GM18858 (cell line): ENCODE measurements at regions not wholly inside any gene's neighbourhood (a gene's known extent, or its start where the extent isn't known, plus 50 kb on each side); places are given as distances from the start of the nearest gene placed in this dataset.
"Not testable (repeated sequence)": the region's sequence is repeated elsewhere in the genome, so short reads cannot be mapped to it uniquely, and the experiment has no call there.

Experiments used
- ATAC-seq: cut with Tn5 transposase; IDR thresholded peaks from one replicate; pipeline ENCODE4 v1.9.1; 2021; ENCODE audit not compliant: unreplicated experiment

DNA sequence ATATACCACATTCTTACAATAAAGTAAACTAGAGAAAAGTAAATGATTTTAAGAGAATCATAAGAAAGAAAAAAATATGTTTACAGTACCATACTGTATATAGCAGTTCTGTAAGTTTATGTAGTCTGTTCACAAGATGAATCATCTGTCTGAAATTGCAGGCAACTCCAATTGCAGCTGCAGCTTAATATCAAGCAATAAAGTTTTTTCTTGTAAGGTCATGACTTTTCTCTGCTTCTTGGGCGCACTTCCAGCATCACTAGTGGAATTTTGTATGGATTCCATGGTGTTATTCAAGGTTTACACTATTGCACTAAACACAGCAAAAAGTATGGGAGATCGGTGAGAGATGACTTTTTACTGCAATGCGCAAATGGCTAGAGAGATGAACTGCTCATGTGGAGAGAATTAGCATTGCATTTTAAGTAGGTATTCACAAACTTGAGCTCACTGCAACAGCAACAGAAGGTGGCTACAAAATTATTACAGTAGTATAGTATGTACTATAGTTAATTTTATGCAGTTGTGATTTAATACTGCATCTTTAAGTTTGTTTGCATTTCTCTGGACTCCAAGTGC, 445.4 kb upstream of the OR4E1 start:
- no peak for ATAC-seq

- no peak for ATAC-seq
Observed at GRCh38 chr14:22113401-22113800, 439.8 kb upstream of the OR4E1 start.

- no peak for ATAC-seq
Observed at GRCh38 chr14:22112004-22112403, 438.4 kb upstream of the OR4E1 start.

- no peak for ATAC-seq
Observed at GRCh38 chr14:22107753-22108152, 434.1 kb upstream of the OR4E1 start.

GRCh38 chr14:22106700-22107697, 433.4 kb upstream of the OR4E1 start:
- no peak for ATAC-seq

GRCh38 chr14:22105624-22106006, 432.0 kb upstream of the OR4E1 start:
- no peak for ATAC-seq

- ATAC-seq = no peak
Observed at GRCh38 chr14:22105006-22105623, 431.5 kb upstream of the OR4E1 start.

GRCh38 chr14:22100764-22101120, 427.1 kb upstream of the OR4E1 start:
- not testable (repeated sequence) for ATAC-seq

GRCh38 chr14:22099942-22100763, 426.5 kb upstream of the OR4E1 start:
- ATAC-seq = no peak

DNA sequence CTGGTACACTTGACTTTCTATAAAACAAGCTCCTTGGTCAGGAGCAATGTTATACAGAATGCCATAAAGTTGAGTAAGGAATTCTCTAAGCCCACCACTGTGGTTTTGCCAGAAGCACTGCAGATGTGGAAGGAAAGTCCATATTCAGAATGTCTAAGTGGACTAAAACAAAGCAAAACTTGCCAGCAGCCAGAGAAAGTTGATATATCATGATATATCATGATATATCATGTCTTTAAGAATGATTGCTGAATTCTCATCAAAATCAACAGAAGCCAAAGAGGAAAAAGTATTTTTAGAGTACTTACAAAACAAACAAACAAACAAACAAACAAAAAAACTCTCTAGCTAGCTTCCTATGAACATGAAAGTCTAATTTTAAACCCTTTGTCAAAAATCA, 424.8 kb upstream of the OR4E1 start:
- no peak for ATAC-seq

- no peak for ATAC-seq
Observed at GRCh38 chr14:22097586-22098292, 424.1 kb upstream of the OR4E1 start.

GRCh38 chr14:22097072-22097471, 423.5 kb upstream of the OR4E1 start:
- no peak for ATAC-seq

GRCh38 chr14:22096514-22096895, 422.9 kb upstream of the OR4E1 start:
- ATAC-seq = peak; percentile 40

DNA sequence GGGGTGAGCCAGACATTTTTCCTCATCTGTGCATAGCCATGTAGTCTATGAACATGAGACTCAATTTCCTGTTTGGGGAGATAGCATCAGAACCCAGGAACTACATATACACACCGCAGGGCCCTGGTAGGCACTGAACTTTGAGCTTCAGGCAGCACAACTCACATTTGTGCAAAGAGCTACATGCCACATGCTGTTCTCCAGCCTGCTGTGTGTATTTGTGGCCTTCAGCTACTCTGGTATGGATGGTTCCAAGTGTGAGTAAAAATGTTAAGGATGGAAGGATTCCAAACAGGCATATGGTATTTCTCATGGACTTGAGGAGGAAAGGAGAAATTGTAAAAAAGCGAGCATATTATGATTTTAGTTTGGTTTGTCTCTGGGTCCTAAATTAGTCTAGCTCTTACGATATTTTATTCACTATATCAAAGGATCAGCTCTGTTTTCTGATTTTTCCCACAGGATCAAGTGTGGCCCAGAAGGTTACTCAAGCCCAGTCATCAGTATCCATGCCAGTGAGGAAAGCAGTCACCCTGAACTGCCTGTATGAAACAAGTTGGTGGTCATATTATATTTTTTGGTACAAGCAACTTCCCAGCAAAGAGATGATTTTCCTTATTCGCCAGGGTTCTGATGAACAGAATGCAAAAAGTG, 422.4 kb upstream of the OR4E1 start:
- no peak for ATAC-seq

GRCh38 chr14:22089940-22090339, 416.3 kb upstream of the OR4E1 start:
- no peak for ATAC-seq

DNA sequence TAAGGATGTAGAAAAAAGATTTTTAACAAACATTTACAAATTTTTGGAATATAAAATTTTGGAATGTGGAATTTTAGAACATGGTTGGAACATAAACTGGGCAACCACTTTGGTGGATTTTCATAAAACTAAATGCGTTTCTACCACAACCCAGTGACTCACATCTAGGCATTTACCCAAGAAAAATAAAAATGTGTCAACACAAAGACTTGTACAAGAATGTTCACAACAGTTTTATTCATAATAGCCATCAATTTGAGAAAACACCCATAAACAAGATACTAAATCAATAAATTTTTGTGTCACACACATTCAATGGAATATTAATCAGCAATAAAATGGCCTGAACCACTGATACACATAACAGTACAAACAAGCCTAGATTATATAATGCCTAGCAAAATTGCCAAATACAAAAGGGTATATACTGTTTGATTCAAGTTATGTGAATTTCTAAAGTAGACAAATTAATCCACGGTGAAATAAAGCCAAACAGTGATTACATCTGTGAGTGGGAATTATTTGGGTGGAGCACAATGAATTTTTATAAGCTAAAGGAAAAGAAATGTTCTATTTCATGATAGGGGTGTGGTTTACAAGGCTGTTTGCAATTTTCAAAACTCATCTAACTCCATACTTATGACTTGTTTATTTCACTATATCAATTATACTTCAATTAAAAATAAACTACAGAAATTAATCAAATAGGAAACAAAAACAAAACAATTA, 415.2 kb upstream of the OR4E1 start:
- no peak for ATAC-seq

DNA sequence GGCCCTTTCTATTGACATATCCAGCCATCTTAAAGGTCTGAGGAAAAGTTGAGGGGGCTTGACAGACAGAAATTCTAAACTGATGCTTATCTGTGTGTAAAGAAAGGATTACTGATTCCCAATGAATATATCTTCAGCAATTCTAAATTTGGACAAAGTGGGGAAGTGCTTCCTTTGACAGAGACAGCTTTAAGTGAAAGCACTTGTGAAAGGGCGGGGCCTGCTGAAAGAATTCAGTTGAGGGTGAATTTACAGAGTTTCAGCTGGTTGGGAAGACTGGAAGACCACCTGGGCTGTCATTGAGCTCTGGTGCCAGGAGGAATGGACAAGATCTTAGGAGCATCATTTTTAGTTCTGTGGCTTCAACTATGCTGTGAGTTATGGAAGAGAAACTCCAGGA, 412.5 kb upstream of the OR4E1 start:
- ATAC-seq = no peak

GRCh38 chr14:22084393-22085281, 411.0 kb upstream of the OR4E1 start:
- no peak for ATAC-seq
